ENCODE measurements at regions not wholly inside any gene's neighbourhood (a gene's known extent, or its start where the extent isn't known, plus 50 kb on each side); places are given as distances from the start of the nearest gene placed in this dataset.
A peak's percentile ranks its signal among the peaks of the same experiment; 100 is the strongest.
"Not testable (repeated sequence)": the region's sequence is repeated elsewhere in the genome, so short reads cannot be mapped to it uniquely, and the experiment has no call there.

- no peak for DNase-seq
Measured at GRCh38 chr14:55986069-55986468, 132.1 kb upstream of the PELI2 start.

GRCh38 chr14:56000846-56001245, 117.4 kb upstream of the PELI2 start:
- DNase-seq, result no peak

GRCh38 chr14:56002342-56002741, 115.9 kb upstream of the PELI2 start:
- no peak for DNase-seq

- DNase-seq, result peak; percentile 41
Measured at GRCh38 chr14:56002876-56003625, 115.2 kb upstream of the PELI2 start.

GRCh38 chr14:56004323-56004722, 113.9 kb upstream of the PELI2 start:
- no peak for DNase-seq

GRCh38 chr14:56004786-56005185, 113.4 kb upstream of the PELI2 start:
- DNase-seq, result peak; percentile 31

GRCh38 chr14:56005191-56006053, 112.8 kb upstream of the PELI2 start:
- DNase-seq, result no peak

- DNase-seq, result not testable (repeated sequence)
Measured at GRCh38 chr14:56007491-56007890, 110.7 kb upstream of the PELI2 start.

- no peak for DNase-seq
Measured at GRCh38 chr14:56008150-56008549, 110.1 kb upstream of the PELI2 start.

GRCh38 chr14:56008661-56009060, 109.5 kb upstream of the PELI2 start:
- not testable (repeated sequence) for DNase-seq

- DNase-seq, result no peak
Measured at GRCh38 chr14:56023661-56024081, 94.5 kb upstream of the PELI2 start.

GRCh38 chr14:56025191-56025590, 93.0 kb upstream of the PELI2 start:
- DNase-seq, result no peak

GRCh38 chr14:56026506-56026905, 91.7 kb upstream of the PELI2 start:
- DNase-seq, result no peak

- no peak for DNase-seq
Measured at GRCh38 chr14:56027421-56027820, 90.8 kb upstream of the PELI2 start.

GRCh38 chr14:56027916-56028712, 90.1 kb upstream of the PELI2 start:
- DNase-seq, result no peak

- no peak for DNase-seq
Measured at GRCh38 chr14:56036353-56036752, 81.9 kb upstream of the PELI2 start.

- DNase-seq, result no peak
Measured at GRCh38 chr14:56040121-56040520, 78.1 kb upstream of the PELI2 start.

GRCh38 chr14:56044196-56044595, 74.0 kb upstream of the PELI2 start:
- no peak for DNase-seq

- DNase-seq, result no peak
Measured at GRCh38 chr14:56046546-56046945, 71.7 kb upstream of the PELI2 start.

GRCh38 chr14:56046996-56047395, 71.2 kb upstream of the PELI2 start:
- DNase-seq, result no peak

GRCh38 chr14:56049536-56049935, 68.7 kb upstream of the PELI2 start:
- DNase-seq, result no peak

GRCh38 chr14:56055511-56055910, 62.7 kb upstream of the PELI2 start:
- DNase-seq, result no peak

GRCh38 chr14:56056031-56056430, 62.2 kb upstream of the PELI2 start:
- DNase-seq, result no peak
